Ascending aorta (tissue), 2 donors: ENCODE measurements at regions not wholly inside any gene's neighbourhood (a gene's known extent, or its start where the extent isn't known, plus 50 kb on each side); places are given as distances from the start of the nearest gene placed in this dataset.

Source experiments
- DNase-seq, 2 donors: peaks; one replicate each; pipeline ENCODE4 v3.0.0-alpha.2; 2019; ENCODE audit warnings: low spot score in 2 of 2
- H3K27ac ChIP-seq, 2 donors: fragments of 200-600 bp; sonication (generic); one replicate each; pipeline ENCODE4 v1.5.1; 2016 to 2017; ENCODE audit warnings: mild to moderate bottlenecking in 1 of 2
- H3K27me3 ChIP-seq: fragments of 200-600 bp; sonication (generic); one replicate; pipeline ENCODE4 v1.5.1; 2017
- H3K36me3 ChIP-seq, 2 donors: fragments of 200-600 bp; sonication (generic); one replicate each; pipeline ENCODE4 v1.5.1; 2016
- H3K4me1 ChIP-seq, 2 donors: fragments of 200-600 bp; sonication (generic); one replicate each; pipeline ENCODE4 v1.5.1; 2016 to 2017; ENCODE audit warnings: mild to moderate bottlenecking in 1 of 2
- H3K4me3 ChIP-seq, 2 donors: fragments of 200-600 bp; sonication (generic); one replicate each; pipeline ENCODE4 v1.5.1; 2016 to 2017; ENCODE audit warnings: mild to moderate bottlenecking in 1 of 2
- H3K9me3 ChIP-seq, 2 donors: fragments of 200-600 bp; sonication (generic); one replicate each; pipeline ENCODE4 v1.5.1; 2016
- intact Hi-C: fragments of 100-400 bp; cut with DNase I; formaldehyde crosslinking; loops from one replicate; pipeline ENCODE4 v1.15.1; 2023
- TF ChIP-seq, protein P1 (sequence below), 3 experiments: fragments of 200-600 bp in 2 of 3; fragments of 450-650 bp in 1 of 3; sonication (generic) in 2 of 3; IDR thresholded peaks; one replicate each; pipeline ENCODE4 v1.5.1; 2016 to 2019; ENCODE audit warnings: antibody characterized with exemption in 3 of 3, mild to moderate bottlenecking in 1 of 3, moderate library complexity in 1 of 3

DNA sequence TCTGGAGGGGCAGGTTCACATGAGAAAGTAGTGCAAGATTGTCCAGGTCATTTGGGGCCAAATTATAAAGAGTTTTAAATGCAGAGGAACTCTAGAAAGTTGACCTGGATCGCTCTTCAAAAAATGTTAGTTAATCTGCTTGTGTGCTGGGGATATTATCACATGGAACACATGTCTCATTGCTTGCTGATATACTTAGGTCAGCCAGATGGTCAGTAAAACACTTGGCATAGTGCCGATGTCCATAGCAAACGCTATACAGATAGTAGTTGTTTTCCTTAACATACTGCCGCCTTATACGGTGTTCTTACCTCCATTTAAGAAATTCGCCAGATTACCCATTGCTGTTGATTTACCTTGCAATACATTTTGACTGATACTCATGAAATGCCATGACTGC is 103.4 kb upstream of the CWC22 start:
- DNase-seq = no peak
- intact Hi-C loops = no loop called here

DNA sequence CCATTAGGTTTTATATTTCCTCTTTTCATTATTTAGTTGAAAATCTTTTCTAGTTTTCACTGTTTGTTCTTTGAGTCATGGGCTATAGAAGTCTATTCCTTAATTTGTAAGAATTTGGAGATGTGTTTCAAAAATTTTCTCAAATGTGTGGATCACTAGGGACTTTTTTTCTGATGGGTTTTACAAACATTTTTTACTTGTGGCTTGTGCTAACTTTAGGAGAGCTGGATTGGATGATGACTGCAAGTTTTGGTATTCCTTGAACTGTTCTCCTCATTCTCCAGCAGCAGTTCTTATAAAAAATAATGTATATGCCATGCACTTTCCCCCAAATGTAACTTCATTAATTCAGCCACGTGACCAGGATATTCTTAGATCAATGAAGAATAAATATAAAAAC is 94.7 kb upstream of the CWC22 start:
- Histone ChIP-seq H3K27ac (no peak overlapping the region), H3K4me1 (no peaks in the 10 kb centered on the region), H3K4me3 (no peak overlapping the region), H3K36me3 (no peaks in the 10 kb centered on the region), H3K9me3 (no peaks in the 10 kb centered on the region), H3K27me3 (no peaks in the 10 kb centered on the region)
- DNase-seq = no peak
- intact Hi-C loops = no loop called here
- TF ChIP-seq, protein P1, sequence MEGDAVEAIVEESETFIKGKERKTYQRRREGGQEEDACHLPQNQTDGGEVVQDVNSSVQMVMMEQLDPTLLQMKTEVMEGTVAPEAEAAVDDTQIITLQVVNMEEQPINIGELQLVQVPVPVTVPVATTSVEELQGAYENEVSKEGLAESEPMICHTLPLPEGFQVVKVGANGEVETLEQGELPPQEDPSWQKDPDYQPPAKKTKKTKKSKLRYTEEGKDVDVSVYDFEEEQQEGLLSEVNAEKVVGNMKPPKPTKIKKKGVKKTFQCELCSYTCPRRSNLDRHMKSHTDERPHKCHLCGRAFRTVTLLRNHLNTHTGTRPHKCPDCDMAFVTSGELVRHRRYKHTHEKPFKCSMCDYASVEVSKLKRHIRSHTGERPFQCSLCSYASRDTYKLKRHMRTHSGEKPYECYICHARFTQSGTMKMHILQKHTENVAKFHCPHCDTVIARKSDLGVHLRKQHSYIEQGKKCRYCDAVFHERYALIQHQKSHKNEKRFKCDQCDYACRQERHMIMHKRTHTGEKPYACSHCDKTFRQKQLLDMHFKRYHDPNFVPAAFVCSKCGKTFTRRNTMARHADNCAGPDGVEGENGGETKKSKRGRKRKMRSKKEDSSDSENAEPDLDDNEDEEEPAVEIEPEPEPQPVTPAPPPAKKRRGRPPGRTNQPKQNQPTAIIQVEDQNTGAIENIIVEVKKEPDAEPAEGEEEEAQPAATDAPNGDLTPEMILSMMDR (IDR thresholded peaks at IDR 0.05) = no peak

More for the DNA sequence above, 103.4 kb upstream of the CWC22 start:
- Histone ChIP-seq H3K4me1 (no peaks in the 10 kb centered on the region), H3K27ac (no peak overlapping the region), H3K9me3 (no peaks in the 10 kb centered on the region), H3K27me3 (no peaks in the 10 kb centered on the region), H3K4me3 (no peak overlapping the region), H3K36me3 (no peaks in the 10 kb centered on the region)
- TF ChIP-seq, protein P1 (IDR thresholded peaks at IDR 0.05) = no peak

DNA sequence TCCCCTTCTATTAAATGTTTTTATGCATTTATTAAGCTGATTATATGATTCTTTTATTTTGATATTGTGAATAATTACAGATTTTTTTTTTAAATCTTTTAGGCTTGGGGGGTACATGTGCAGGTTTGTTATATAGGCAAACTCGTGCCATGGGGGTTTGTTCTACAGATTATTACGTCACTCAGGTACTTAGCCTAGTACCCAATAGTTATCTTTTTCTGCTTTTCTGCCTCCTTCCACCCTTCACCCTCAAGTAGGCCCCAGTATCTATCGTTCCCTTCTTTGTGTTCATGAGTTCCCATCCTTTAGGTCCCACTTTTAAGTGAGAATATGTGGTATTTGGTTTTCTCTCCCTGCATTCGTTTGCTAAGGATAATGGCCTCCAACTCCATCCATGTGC is 92.2 kb upstream of the CWC22 start:
- no peaks in the 10 kb centered on the region for H3K36me3 ChIP-seq
- no peaks in the 10 kb centered on the region for H3K9me3 ChIP-seq
- no peak for DNase-seq
- H3K4me1 ChIP-seq = no peaks in the 10 kb centered on the region
- H3K27ac ChIP-seq = no peak overlapping the region
- no peaks in the 10 kb centered on the region for H3K27me3 ChIP-seq
- intact Hi-C loops = no loop called here
- TF ChIP-seq, protein P1 (IDR thresholded peaks at IDR 0.05) = no peak
- no peak overlapping the region for H3K4me3 ChIP-seq

DNA sequence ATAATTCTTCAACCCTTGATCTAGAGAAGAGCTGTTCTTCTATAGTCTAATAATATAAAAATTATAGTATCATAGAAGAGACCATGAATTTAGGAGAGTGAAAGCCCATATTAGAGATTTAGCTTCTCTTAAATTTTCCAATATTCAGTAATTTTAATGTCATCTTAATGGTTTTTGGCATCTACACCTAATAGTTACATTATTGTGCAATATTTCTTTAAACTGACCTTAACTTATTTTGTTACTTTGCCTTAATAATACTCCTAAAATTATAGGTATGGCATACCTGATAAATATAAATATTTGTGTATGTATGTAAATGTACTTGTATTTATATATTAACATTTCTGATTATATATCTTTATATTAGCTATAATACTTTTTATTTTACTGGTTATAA is 78.0 kb upstream of the CWC22 start:
- intact Hi-C loops = no loop called here
- Histone ChIP-seq H3K9me3 (no peaks in the 10 kb centered on the region), H3K27me3 (no peaks in the 10 kb centered on the region), H3K27ac (no peak overlapping the region), H3K4me1 (no peaks in the 10 kb centered on the region), H3K36me3 (no peaks in the 10 kb centered on the region), H3K4me3 (no peak overlapping the region)
- no peak for DNase-seq
- TF ChIP-seq, protein P1 (IDR thresholded peaks at IDR 0.05) = no peak

DNA sequence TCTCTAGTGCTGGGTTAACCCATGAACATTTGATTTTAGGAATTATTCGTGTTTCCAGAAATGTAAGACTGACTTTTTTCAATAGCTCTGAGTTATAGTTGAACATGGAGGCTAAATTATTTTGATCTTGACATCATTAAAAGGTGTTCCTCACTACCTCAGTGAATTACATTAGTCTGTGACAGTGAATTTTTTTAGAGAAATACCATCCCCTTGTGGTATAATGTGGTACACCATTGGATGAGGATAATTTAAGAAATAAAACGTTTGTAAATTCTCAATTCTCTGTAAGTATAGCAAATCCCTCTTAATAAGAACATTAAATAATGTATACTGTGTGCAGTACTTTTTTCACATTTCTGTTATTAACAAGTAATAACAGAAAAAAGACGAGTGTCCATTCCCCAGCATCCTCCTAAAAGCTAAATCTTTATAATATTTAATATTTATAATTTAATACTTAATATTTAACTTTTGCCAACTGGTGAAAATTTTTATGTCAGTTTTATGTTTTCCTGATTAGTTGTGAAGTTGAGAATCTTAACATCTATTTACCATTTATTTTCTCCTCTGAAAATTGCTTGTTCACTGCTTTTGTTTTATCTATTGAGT is 70.3 kb upstream of the CWC22 start:
- H3K9me3 ChIP-seq = no peaks in the 10 kb centered on the region
- intact Hi-C loops = no loop called here
- no peaks in the 10 kb centered on the region for H3K36me3 ChIP-seq
- no peaks in the 10 kb centered on the region for H3K27me3 ChIP-seq
- no peaks in the 10 kb centered on the region for H3K4me1 ChIP-seq
- H3K4me3 ChIP-seq = no peak overlapping the region
- DNase-seq = no peak
- H3K27ac ChIP-seq = no peak overlapping the region
- TF ChIP-seq, protein P1 (IDR thresholded peaks at IDR 0.05) = peak; percentile 25 to 54 (median 35)

DNA sequence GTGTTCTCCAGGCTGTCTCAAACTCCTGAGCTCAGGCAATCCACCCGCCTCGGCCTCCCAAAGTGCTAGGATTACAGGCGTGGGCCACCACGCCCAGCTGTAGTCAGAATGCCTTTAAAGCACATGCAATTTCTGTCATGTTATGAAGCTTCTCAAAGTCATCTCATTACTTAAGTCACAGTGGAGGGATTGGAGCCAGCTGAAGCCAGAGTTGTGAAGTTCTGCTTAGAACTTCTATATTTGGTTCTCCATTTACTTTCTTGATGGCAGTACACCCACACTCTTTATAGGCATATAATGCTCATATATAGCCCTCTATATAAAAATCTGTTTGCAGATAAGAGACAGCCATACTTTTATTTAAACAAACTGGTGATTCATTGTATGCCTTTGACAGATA is 68.8 kb upstream of the CWC22 start:
- TF ChIP-seq, protein P1 (IDR thresholded peaks at IDR 0.05) = no peak
- intact Hi-C loops = no loop called here
- no peak for DNase-seq

More for the DNA sequence above, 68.8 kb upstream of the CWC22 start:
- Histone ChIP-seq H3K4me3 (no peak overlapping the region), H3K27me3 (no peaks in the 10 kb centered on the region), H3K9me3 (no peaks in the 10 kb centered on the region), H3K36me3 (no peaks in the 10 kb centered on the region), H3K27ac (no peak overlapping the region), H3K4me1 (no peaks in the 10 kb centered on the region)
